D341Med (cell line): ENCODE measurements at regions not wholly inside any gene's neighbourhood (a gene's known extent, or its start where the extent isn't known, plus 50 kb on each side); places are given as distances from the start of the nearest gene placed in this dataset.
"Not testable (repeated sequence)": the region's sequence is repeated elsewhere in the genome, so short reads cannot be mapped to it uniquely, and the experiment has no call there.

Experiments
- DNase-seq: peaks from one replicate; pipeline ENCODE4 v3.0.0; 2012; ENCODE audit warnings: low spot score

DNA sequence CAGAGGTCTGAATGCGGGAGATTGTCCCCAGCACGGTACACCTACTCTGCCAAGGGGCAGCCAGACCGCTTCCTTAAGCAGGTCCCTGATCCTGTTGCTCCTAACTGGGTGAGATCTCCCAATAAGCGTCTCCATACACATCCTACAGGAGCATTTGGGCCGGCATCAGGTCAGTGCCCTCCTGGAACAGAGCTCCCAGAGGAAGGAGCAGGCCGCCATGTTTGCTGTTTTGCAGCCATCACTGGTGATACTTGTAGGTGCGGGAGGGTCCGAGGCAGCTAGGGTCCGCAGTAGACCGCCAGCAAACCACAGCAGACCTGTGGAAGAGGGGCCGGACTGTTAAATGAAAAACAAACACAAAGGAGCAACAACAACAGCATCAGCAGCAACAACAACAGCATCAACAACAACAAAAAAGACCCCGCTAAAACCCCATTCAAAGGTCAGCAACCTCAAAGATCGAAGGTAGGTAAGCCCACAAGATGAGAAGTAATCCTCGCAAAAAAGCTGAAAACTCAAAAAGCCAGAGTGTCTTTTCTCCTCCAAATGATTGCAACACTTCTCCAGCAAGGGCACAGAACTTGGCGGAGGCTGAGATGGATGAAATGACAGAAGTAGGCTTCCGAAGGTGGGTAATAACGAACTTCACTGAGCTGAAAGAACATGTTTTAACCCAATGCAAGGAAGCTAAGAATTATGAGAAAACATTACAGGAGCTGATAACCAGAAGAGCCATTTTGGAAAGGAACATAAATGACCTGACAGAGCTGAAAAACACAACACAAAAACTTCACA, 79.0 kb upstream of the CDH7 start:
- no peak for DNase-seq

DNA sequence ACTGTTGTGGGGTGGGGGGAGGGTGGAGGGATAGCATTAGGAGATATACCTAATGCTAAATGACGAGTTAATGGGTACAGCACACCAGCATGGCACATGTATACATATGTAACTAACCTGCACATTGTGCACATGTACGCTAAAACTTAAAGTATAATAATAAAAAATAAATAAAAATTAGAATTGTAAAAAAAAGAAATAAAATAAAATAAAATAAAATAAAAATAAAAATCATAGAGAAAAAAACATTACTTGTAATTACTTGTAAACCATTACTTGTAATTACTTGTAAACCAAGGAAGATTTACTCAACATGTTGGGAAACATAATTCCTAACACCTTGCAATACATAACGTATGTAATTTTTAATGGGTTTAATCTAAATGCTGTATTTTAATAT, 80.7 kb upstream of the CDH7 start:
- DNase-seq = not testable (repeated sequence)

- DNase-seq = no peak
These were observed 89.4 kb upstream of the CDH7 start for GRCh38 chr18:65661391-65661790.

GRCh38 chr18:65659912-65660311, 90.9 kb upstream of the CDH7 start:
- no peak for DNase-seq

DNA sequence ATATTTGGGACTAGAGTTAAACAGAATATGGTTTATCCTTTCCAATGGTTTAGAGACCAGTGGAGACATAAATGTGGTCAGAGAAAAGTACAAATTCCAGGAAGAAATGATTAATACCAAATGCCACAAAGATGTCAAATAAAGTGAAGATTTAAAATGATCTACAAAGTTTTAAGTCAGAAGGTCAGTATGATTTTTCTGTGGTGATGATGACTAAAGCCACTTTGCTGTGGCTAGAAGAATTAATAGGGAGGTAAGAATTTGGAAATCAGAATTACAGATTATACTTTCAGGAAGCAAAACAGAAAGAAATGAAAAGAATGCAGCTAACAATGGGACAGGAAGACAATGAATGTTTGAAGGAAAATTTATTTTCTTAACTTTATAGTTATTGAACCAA, 91.5 kb upstream of the CDH7 start:
- DNase-seq = no peak

DNA sequence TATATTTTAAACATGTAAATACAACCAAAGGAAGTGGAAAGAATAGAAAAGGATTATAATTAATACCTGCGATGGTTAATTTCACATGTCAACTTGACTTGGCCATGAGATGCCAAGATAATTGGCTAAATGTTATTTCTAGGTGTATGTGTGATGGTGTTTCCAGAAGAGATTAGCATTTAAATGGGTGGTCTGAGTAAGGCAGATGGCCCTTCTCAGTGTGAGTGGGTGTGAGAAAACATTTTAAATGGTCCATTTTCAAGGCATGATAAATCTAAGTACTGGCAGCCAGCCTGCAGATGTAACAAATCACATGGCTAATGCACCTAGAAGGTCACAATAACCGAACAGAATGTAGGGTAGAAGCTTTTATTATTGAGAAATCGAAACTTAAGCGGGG, 99.6 kb upstream of the CDH7 start:
- DNase-seq = no peak

DNA sequence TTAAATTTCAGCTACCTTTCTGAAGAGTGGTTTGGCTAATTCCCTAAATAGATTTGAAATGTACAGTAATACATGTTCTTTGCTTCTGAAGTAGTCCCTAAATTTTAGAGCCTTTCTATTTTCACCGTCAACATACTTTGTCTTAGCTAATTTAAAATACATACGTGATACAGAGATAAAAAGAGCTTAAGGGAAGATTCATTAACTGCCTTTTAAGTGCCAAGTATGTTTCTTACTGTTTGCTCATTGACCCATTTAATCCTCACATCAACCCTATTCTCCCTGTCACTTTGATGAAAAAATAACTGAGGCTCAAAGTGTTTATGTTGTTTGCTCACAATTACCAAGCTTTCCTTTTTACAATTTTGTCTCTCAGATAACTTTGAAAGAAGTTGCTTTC, 118.6 kb upstream of the CDH7 start:
- DNase-seq = no peak

- peak; percentile 43 for DNase-seq
These were observed 119.0 kb upstream of the CDH7 start for GRCh38 chr18:65631766-65632165.

- no peak for DNase-seq
These were observed 122.4 kb upstream of the CDH7 start for GRCh38 chr18:65628390-65628789.

- DNase-seq = no peak
These were observed 127.1 kb upstream of the CDH7 start for GRCh38 chr18:65623676-65624075.

- no peak for DNase-seq
These were observed 128.4 kb upstream of the CDH7 start for GRCh38 chr18:65622436-65622835.

GRCh38 chr18:65620076-65620696, 130.6 kb upstream of the CDH7 start:
- DNase-seq = no peak

DNA sequence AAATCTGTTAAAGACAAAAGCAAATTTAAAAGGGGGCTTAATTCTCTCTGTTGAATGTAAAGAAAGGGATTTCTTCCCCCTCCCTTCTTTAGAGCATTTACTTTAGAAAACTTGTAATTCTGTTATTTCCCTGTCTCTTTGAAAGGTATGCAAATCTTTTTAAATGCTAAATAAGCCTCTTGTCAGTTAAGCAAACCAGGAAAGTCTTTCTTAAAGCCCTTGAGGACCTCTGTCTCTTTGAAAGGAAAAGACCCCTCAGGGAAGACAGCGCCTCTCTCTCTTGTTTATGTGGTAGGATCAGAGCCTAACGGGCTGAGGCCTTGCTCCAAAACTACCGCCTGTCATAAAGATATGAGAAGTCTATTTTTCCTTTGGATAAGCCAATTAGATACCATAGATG, 139.9 kb upstream of the CDH7 start:
- no peak for DNase-seq

GRCh38 chr18:65608471-65608870, 142.3 kb upstream of the CDH7 start:
- DNase-seq = no peak

- DNase-seq = no peak
These were observed 143.7 kb upstream of the CDH7 start for GRCh38 chr18:65607161-65607560.

GRCh38 chr18:65606551-65607130, 144.2 kb upstream of the CDH7 start:
- DNase-seq = no peak

- not testable (repeated sequence) for DNase-seq
These were observed 145.5 kb upstream of the CDH7 start for GRCh38 chr18:65605352-65605751.

- no peak for DNase-seq
These were observed 149.0 kb upstream of the CDH7 start for GRCh38 chr18:65601775-65602174.

DNA sequence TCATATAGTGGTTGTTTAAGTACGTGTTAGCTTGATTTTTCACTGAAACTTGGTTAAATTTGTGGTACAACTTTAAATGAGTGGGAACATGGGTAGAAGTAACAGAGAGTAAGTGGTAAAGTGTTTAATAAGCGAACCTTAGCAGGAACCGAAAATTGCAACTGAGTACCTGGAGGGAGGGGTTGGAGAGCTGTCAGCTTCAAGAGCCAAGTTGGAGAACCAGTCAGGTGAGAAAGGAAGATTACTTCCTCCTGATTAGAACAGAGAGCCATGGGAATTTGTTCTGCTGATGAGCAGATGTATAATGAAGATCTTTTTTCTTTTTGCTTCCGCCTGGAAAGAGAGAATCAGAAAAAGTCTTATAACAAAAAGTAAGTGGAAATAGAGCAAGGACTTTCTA, 158.4 kb upstream of the CDH7 start:
- no peak for DNase-seq

- no peak for DNase-seq
These were observed 163.3 kb upstream of the CDH7 start for GRCh38 chr18:65587491-65587890.

DNA sequence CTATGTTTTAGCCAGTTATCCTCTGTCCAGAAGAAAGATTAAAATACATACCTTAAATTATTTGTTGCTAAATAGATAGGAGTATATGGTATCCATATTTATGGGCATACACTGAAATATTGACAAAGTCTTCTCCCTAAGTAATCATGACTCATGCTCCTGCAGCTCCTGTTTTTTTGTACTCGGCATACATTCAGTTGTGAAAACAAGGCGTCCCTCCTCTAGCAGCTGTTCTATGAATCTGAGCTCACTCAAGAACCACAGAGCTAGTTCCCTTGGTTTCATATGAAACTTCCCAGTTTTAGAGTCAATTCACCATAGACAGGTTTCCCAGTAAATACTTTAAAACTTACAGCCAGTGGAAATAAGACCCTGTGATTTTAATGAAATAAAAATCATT, 168.7 kb upstream of the CDH7 start:
- not testable (repeated sequence) for DNase-seq

DNA sequence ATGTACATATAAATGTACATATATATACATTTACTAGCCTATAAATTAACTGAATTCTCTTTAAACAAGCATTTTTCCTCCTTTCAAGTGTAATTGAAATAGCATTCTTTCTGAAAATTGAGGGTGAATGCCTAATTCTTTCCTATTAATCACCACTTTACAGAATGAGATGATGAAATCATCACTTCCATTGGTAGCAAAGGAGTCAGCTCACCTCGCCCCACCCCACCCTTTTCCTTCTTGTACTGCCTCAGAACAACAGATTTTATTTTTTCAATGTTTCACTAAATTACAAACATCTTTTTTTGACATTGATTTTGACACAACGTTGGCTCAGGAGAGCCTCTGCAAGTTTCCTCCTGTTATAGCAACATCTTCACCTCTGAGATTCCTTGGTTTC, 181.9 kb upstream of the CDH7 start:
- DNase-seq = no peak

- DNase-seq = peak; percentile 53
These were observed 183.4 kb upstream of the CDH7 start for GRCh38 chr18:65567372-65567771.

DNA sequence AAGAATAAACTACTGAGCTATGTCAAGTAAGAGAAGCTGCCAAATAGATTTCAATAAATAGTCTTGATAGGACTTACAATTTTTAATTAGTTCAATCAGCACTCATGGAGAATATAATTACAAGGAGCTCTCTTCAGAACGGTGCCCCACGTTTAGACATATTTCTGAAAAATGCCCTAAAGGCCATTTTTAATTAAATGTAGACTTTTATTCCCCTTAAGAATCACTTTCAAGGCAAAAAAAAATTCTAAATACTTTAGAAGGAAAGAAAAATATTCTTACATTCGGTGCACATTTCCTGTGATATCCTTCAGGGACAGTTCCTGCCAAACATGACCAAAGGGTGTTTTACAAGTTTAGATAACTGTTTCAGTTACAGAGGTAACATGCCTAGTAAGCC, 202.5 kb upstream of the CDH7 start:
- no peak for DNase-seq
